Hepatocyte (in vitro differentiated cells): ENCODE measurements at regions not wholly inside any gene's neighbourhood (a gene's known extent, or its start where the extent isn't known, plus 50 kb on each side); places are given as distances from the start of the nearest gene placed in this dataset.

ENCODE experiments used
- CTCF ChIP-seq: fragments of 200-600 bp; sonication (generic); IDR thresholded peaks from 2 replicates; pipeline ENCODE4 v1.5.1; 2016; ENCODE audit warnings: antibody characterized with exemption, mild to moderate bottlenecking; ENCODE audit not compliant: poor library complexity
- EZH2phosphoT487 ChIP-seq: fragments of 200-600 bp; sonication (generic); IDR thresholded peaks from one replicate; pipeline ENCODE4 v1.6.1; 2018; ENCODE audit warnings: antibody characterized with exemption, mild to moderate bottlenecking, low read depth, moderate library complexity; ENCODE audit not compliant: unreplicated experiment, severe bottlenecking

GRCh38 chr1:55684131-55684650 lies 469.0 kb upstream of the USP24 start:
- TF ChIP-seq CTCF (no peak), EZH2phosphoT487 (no peak)
